NCI-H2081 treated with DMSO at 0.1 percent for 48 hours (cell line): ENCODE measurements at regions not wholly inside any gene's neighbourhood (a gene's known extent, or its start where the extent isn't known, plus 50 kb on each side); places are given as distances from the start of the nearest gene placed in this dataset.

Experiments used
- DNase-seq: peaks from one replicate; lab custom pipeline; 2025; lab: John Stamatoyannopoulos, UW

GRCh38 chr20:7710440-7710839 is 229.8 kb downstream of the HAO1 start:
- DNase-seq, result no peak

GRCh38 chr20:7712661-7713060 is 227.6 kb downstream of the HAO1 start:
- DNase-seq, result no peak

GRCh38 chr20:7714549-7714948 is 225.7 kb downstream of the HAO1 start:
- DNase-seq, result no peak

GRCh38 chr20:7716286-7716972 is 223.8 kb downstream of the HAO1 start:
- no peak for DNase-seq

- no peak for DNase-seq
Measured at GRCh38 chr20:7722564-7722963, 217.7 kb downstream of the HAO1 start.

GRCh38 chr20:7723284-7723683 is 217.0 kb downstream of the HAO1 start:
- DNase-seq, result no peak

GRCh38 chr20:7728338-7728737 is 211.9 kb downstream of the HAO1 start:
- no peak for DNase-seq

GRCh38 chr20:7734216-7734615 is 206.0 kb downstream of the HAO1 start:
- DNase-seq, result no peak

GRCh38 chr20:7736336-7736735 is 203.9 kb downstream of the HAO1 start:
- peak; percentile 4 for DNase-seq

GRCh38 chr20:7741866-7742265 is 198.4 kb downstream of the HAO1 start:
- DNase-seq, result no peak

- DNase-seq, result peak; percentile 19
Measured at GRCh38 chr20:7742479-7742878, 197.8 kb downstream of the HAO1 start.

GRCh38 chr20:7744411-7744810 is 195.8 kb downstream of the HAO1 start:
- DNase-seq, result no peak

GRCh38 chr20:7748624-7749023 is 191.6 kb downstream of the HAO1 start:
- no peak for DNase-seq

GRCh38 chr20:7754102-7754501 is 186.2 kb downstream of the HAO1 start:
- no peak for DNase-seq

- DNase-seq, result no peak
Measured at GRCh38 chr20:7758406-7758805, 181.9 kb downstream of the HAO1 start.

- DNase-seq, result no peak
Measured at GRCh38 chr20:7760247-7761031, 179.8 kb downstream of the HAO1 start.

- DNase-seq, result no peak
Measured at GRCh38 chr20:7765221-7765620, 175.0 kb downstream of the HAO1 start.

- no peak for DNase-seq
Measured at GRCh38 chr20:7770046-7770445, 170.2 kb downstream of the HAO1 start.

GRCh38 chr20:7770578-7770977 is 169.7 kb downstream of the HAO1 start:
- peak; percentile 79 for DNase-seq

- DNase-seq, result no peak
Measured at GRCh38 chr20:7772371-7772770, 167.9 kb downstream of the HAO1 start.

GRCh38 chr20:7773511-7773910 is 166.7 kb downstream of the HAO1 start:
- no peak for DNase-seq

GRCh38 chr20:7775072-7775471 is 165.2 kb downstream of the HAO1 start:
- DNase-seq, result no peak

- no peak for DNase-seq
Measured at GRCh38 chr20:7776148-7776547, 164.1 kb downstream of the HAO1 start.

GRCh38 chr20:7790189-7790588 is 150.1 kb downstream of the HAO1 start:
- no peak for DNase-seq
